ENCODE measurements at regions not wholly inside any gene's neighbourhood (a gene's known extent, or its start where the extent isn't known, plus 50 kb on each side); places are given as distances from the start of the nearest gene placed in this dataset.

- no peak for TF ChIP-seq CTCF (IDR thresholded peaks at IDR 0.05)
- TF ChIP-seq POLR2A (IDR thresholded peaks at IDR 0.05) = no peak
Observed at GRCh38 chr20:22450537-22450936, 133.8 kb downstream of the FOXA2 start.
